ENCODE measurements at regions not wholly inside any gene's neighbourhood (a gene's known extent, or its start where the extent isn't known, plus 50 kb on each side); places are given as distances from the start of the nearest gene placed in this dataset.

DNA sequence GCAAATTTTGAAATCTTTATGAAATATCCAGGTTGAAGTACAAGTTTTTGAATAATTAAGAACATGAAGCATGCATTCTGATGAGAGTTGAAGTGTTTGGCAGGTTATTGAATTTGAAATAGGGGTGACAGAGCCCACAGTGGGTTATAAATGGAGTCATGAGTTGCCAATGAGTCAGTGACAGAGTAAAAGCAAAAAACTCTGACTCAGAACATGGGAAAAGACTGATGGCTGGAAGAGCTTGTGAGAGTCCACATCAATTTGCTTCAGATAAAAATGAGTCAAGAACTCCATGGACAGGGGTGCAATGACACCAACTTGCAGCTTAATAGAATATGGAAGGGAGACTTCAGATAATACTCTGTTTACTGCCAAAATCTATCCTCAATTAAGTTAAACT is 105.3 kb downstream of the SLC6A15 start:
- Mint-ChIP-seq H3K4me1 (ENCODE audit: low read depth) (no peaks in the 10 kb centered on the region), H3K27me3 (ENCODE audit: insufficient read depth) (peaks cover 7% of the 10 kb centered on the region), H3K4me3 (no peak overlapping the region), H3K9me3 (no peaks in the 10 kb centered on the region), H3K36me3 (ENCODE audit: low read depth) (no peaks in the 10 kb centered on the region), H3K27ac (no peak overlapping the region)
- intact Hi-C loops (cut with micrococcal nuclease) = no loop called here
- no peak for DNase-seq (ENCODE audit: low spot score)

DNA sequence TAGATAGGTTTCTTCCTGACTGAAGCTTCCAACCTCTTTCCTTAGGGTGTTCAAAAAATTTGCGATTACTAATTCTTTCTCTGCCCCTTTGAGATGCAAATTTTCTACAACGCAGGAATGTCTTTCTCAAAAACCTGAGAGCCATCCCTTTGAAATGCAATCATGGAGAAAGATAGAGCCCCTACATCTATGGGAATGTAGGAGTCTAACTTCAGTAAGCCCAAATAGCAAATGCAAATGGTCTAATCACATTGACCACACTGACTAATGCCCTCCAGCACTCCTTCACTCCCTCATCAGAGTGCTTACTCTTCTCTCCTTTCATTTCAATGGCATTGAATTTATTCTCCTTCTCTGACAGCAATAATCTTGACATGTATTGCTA is 107.1 kb downstream of the SLC6A15 start:
- Mint-ChIP-seq H3K36me3 (ENCODE audit: low read depth) (no peaks in the 10 kb centered on the region), H3K27ac (no peak overlapping the region), H3K4me1 (ENCODE audit: low read depth) (no peaks in the 10 kb centered on the region), H3K9me3 (no peaks in the 10 kb centered on the region), H3K4me3 (no peak overlapping the region), H3K27me3 (ENCODE audit: insufficient read depth) (peaks cover 7% of the 10 kb centered on the region)
- intact Hi-C loops (cut with micrococcal nuclease) = no loop called here
- no peak for DNase-seq (ENCODE audit: low spot score)

DNA sequence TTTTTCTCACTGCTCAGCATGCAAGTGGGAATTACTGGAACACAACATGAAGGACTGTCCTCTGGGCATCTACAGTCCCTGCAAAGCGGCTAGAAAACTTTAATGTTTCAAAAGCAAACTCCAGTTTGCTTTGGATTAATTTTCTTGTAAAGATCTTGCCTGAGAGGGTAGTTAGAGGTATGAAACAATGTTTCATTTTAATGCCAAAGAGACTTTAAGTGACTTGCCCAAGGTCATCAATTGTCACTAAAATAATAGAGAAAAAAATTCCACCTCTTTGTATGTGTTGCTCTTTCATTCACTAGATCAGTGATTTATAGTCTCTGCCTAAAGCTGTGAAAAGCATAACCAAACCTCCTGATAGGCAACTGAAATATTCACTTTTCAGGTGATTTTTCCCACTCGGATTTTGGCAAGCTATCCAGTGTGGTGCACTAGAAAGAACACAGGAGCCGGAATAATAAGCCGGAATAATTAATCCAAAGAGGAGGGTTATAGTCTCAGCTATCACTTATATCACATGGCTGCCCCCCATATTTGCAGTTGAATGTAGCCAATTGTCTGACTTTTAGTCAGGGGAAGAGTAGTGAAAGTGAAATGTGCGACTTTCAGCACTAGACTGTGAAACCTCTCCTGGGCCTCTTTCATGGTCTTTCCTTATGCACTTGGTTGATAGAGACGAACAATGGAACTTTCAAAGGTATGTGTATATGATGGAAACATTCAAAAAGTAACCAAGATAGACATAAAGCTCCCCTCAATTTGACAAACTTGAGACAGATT is 107.7 kb downstream of the SLC6A15 start:
- H3K9me3 Mint-ChIP-seq = no peaks in the 10 kb centered on the region
- intact Hi-C loops (cut with micrococcal nuclease) = no loop called here
- H3K4me1 Mint-ChIP-seq (ENCODE audit: low read depth) = no peaks in the 10 kb centered on the region
- H3K27me3 Mint-ChIP-seq (ENCODE audit: insufficient read depth) = peaks cover 7% of the 10 kb centered on the region
- no peak for DNase-seq (ENCODE audit: low spot score)
- no peak overlapping the region for H3K27ac Mint-ChIP-seq
- no peaks in the 10 kb centered on the region for H3K36me3 Mint-ChIP-seq (ENCODE audit: low read depth)
- no peak overlapping the region for H3K4me3 Mint-ChIP-seq

DNA sequence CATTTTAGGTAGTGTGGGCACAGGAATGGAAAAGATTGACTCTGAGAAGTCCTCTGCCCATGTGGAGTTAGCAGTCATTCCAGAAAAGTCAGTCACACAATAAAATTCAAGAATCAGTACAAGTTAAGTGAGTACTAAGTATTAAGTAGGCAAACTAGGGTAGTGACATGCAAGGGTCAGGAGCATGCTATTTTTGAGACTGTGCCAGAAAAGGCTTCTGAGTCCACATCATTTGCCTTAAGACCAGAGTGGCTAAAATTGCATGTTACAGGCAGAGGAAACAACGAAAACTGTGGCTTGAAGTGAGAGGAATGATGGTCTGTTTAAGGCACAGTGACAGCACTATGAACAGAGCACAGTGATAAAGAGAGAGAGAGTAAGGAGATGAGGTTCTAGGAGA is 108.9 kb downstream of the SLC6A15 start:
- Mint-ChIP-seq H3K27ac (no peak overlapping the region), H3K4me3 (no peak overlapping the region), H3K4me1 (ENCODE audit: low read depth) (no peaks in the 10 kb centered on the region), H3K36me3 (ENCODE audit: low read depth) (no peaks in the 10 kb centered on the region), H3K27me3 (ENCODE audit: insufficient read depth) (peaks cover 7% of the 10 kb centered on the region), H3K9me3 (no peaks in the 10 kb centered on the region)
- intact Hi-C loops (cut with micrococcal nuclease) = no loop called here
- DNase-seq (ENCODE audit: low spot score) = no peak

DNA sequence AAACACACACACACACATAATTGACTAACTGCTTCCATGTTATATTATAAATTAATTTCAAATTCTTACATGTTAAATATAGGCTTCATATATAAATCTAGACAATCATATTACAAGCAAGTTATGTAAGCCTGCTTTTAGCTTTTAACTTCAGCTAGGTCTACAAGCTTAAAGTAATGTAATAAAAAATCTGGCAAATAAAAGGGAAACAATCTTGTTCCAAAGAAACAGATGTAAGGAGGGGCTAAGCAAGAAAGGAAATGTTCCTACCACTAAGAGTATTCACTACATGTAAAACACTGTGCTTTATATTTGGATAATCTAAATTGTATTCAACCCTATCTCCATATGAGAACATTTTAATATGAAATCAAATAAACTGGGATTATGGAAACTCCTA is 110.4 kb downstream of the SLC6A15 start:
- Mint-ChIP-seq H3K36me3 (ENCODE audit: low read depth) (no peaks in the 10 kb centered on the region), H3K27ac (no peak overlapping the region), H3K4me1 (ENCODE audit: low read depth) (no peaks in the 10 kb centered on the region), H3K4me3 (no peak overlapping the region), H3K27me3 (ENCODE audit: insufficient read depth) (peaks cover 7% of the 10 kb centered on the region), H3K9me3 (no peaks in the 10 kb centered on the region)
- intact Hi-C loops (cut with micrococcal nuclease) = no loop called here
- DNase-seq (ENCODE audit: low spot score) = no peak

DNA sequence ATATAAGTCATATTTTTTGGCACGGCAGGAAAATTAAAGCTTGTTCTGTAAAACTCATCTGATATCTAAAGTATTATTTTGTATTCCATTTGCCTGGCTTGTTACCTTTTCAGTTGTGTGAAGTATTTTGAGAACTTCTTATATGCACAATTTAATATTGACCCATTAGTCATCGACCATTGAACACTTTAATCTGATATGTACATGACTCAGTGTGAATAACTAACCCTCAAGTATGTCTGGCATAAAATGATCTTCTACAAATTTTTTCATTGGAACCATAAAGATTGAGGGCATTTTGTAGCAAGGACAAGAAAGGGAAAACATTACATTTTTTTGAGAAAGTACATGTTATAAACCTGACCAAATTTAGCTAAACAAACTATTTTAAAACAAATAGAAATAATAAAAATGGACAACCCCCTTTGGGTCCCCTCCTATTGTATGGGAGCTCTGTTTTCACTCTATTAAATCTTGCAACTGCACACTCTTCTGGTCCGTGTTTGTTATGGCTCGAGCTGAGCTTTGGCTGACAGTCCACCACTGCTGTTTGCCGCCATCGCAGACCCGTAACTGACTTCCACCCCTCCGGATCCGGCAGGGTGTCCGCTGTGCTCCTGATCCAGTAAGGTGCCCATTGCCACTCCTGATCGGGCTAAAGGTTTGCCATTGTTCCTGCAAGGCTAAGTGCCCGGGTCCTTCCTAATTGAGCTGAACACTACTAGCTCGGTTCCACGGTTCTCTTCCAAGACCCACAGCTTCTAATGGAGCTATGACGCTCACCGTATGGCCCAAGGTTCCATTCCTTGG is 118.8 kb downstream of the SLC6A15 start:
- Mint-ChIP-seq H3K27ac (no peak overlapping the region), H3K4me1 (ENCODE audit: low read depth) (no peaks in the 10 kb centered on the region), H3K27me3 (ENCODE audit: insufficient read depth) (no peaks in the 10 kb centered on the region), H3K4me3 (no peak overlapping the region), H3K36me3 (ENCODE audit: low read depth) (no peaks in the 10 kb centered on the region), H3K9me3 (no peaks in the 10 kb centered on the region)
- intact Hi-C loops (cut with micrococcal nuclease) = no loop called here
- DNase-seq (ENCODE audit: low spot score) = no peak

DNA sequence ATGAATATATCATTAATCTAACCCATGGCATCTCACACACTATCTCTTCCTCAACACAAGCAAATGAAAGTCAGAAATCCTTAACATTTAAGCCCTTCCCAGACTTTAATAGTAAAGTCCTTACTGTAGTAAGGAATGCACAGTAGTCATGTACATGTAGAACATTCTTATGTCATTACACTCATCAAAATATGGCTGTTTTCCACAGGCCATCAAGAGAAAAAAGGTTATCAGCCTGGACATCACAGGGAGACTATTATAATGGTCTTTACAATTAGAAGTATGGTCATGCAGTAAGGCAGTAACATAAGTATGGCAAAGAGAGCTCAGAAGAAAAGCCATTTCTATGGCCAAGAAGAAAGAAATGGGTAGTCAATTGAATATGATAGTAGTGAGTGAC is 121.2 kb downstream of the SLC6A15 start:
- Mint-ChIP-seq H3K4me1 (ENCODE audit: low read depth) (no peaks in the 10 kb centered on the region), H3K27me3 (ENCODE audit: insufficient read depth) (no peaks in the 10 kb centered on the region), H3K27ac (no peak overlapping the region), H3K4me3 (no peak overlapping the region), H3K9me3 (no peaks in the 10 kb centered on the region), H3K36me3 (ENCODE audit: low read depth) (no peaks in the 10 kb centered on the region)
- intact Hi-C loops (cut with micrococcal nuclease) = no loop called here
- no peak for DNase-seq (ENCODE audit: low spot score)

DNA sequence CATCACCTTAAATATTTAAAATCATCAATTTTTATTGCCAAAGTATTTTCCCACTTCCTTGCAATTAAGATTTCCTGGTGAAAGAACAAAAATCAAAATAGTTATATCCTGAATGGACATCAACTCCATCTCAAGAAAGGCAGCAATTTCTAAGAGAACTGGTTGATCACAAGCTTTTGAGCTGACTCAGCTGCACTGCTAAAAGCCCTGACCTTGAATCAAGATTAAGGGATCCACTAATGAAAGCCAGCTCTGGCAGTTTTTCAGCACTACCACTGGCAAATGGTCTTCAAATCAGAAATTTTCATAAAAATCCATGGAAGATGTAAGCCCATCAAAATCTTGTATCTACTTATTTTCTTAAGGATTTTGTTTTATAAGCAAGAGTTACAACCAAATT is 123.4 kb downstream of the SLC6A15 start:
- H3K4me1 Mint-ChIP-seq (ENCODE audit: low read depth) = no peaks in the 10 kb centered on the region
- intact Hi-C loops (cut with micrococcal nuclease) = no loop called here
- H3K9me3 Mint-ChIP-seq = no peaks in the 10 kb centered on the region
- no peak overlapping the region for H3K27ac Mint-ChIP-seq
- H3K27me3 Mint-ChIP-seq (ENCODE audit: insufficient read depth) = no peaks in the 10 kb centered on the region
- DNase-seq (ENCODE audit: low spot score) = no peak
- no peak overlapping the region for H3K4me3 Mint-ChIP-seq
- H3K36me3 Mint-ChIP-seq (ENCODE audit: low read depth) = no peaks in the 10 kb centered on the region

DNA sequence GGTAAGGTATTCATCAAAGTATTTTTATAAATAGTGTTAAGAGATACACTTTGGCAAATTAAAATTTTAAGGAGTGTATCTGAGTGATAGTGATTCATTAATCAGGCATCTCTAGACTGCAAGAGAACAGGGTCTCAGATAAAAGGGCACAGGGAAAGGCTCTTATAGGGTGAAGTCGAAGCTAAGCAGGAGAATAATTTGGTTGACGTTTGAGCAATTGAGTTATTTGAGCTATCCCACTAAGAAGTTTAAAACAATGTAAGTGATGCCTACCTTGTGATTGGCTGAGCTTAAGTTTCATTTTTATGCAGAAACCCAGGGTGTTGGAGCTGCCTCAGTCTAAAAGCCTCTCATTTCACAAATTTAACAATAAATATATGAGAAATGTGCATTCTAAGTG is 125.3 kb downstream of the SLC6A15 start:
- H3K4me3 Mint-ChIP-seq = no peak overlapping the region
- H3K9me3 Mint-ChIP-seq = no peaks in the 10 kb centered on the region
- H3K4me1 Mint-ChIP-seq (ENCODE audit: low read depth) = no peaks in the 10 kb centered on the region
- no peak for DNase-seq (ENCODE audit: low spot score)
- H3K27me3 Mint-ChIP-seq (ENCODE audit: insufficient read depth) = no peaks in the 10 kb centered on the region
- H3K27ac Mint-ChIP-seq = no peak overlapping the region
- H3K36me3 Mint-ChIP-seq (ENCODE audit: low read depth) = no peaks in the 10 kb centered on the region
- intact Hi-C loops (cut with micrococcal nuclease) = no loop called here

DNA sequence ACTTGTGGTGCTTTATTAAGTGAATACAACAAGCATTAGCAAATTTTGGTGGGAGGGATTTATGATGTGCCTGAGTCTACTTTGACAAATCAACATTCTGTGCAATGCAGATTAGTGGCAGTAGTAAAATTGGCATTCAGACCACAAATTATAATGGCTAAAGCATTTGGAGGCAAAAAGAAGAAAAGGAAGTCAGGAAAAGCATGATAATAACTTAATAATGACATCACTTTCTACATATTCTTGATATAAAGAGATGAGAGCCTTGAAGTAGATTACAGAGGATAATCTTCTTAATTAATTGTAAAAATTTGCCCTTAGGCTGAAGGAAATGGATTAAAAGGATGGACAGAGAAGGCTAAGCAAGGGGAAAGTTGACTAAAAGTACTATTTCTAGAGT is 126.0 kb downstream of the SLC6A15 start:
- DNase-seq (ENCODE audit: low spot score) = no peak
- no peaks in the 10 kb centered on the region for H3K4me1 Mint-ChIP-seq (ENCODE audit: low read depth)

DNA sequence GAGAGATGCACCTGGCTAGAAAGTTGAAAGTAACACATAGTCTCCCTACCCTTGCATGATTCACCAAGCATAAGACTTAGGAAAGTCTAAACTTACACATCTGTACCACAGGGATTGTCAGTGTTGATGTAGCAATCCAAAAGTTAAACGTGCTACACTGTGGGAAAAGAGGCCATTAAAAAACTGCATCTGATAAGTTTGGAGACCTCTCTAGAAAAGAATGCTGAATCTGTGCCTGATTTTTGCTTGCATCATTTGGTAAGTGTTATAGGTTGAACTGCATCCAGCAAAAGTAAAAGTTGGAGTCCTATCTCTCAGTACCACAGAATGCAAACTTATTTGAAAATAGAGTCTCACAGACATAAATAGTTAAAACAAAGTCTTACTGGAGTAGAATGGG is 126.6 kb downstream of the SLC6A15 start:
- Mint-ChIP-seq H3K27ac (no peak overlapping the region), H3K9me3 (no peaks in the 10 kb centered on the region), H3K4me1 (ENCODE audit: low read depth) (no peaks in the 10 kb centered on the region), H3K4me3 (no peak overlapping the region), H3K36me3 (ENCODE audit: low read depth) (no peaks in the 10 kb centered on the region), H3K27me3 (ENCODE audit: insufficient read depth) (no peaks in the 10 kb centered on the region)
- DNase-seq (ENCODE audit: low spot score) = no peak
- intact Hi-C loops (cut with micrococcal nuclease) = no loop called here

More for the DNA sequence above, 126.0 kb downstream of the SLC6A15 start:
- Mint-ChIP-seq H3K36me3 (ENCODE audit: low read depth) (no peaks in the 10 kb centered on the region), H3K27ac (no peak overlapping the region), H3K27me3 (ENCODE audit: insufficient read depth) (no peaks in the 10 kb centered on the region), H3K4me3 (no peak overlapping the region), H3K9me3 (no peaks in the 10 kb centered on the region)
- intact Hi-C loops (cut with micrococcal nuclease) = no loop called here

DNA sequence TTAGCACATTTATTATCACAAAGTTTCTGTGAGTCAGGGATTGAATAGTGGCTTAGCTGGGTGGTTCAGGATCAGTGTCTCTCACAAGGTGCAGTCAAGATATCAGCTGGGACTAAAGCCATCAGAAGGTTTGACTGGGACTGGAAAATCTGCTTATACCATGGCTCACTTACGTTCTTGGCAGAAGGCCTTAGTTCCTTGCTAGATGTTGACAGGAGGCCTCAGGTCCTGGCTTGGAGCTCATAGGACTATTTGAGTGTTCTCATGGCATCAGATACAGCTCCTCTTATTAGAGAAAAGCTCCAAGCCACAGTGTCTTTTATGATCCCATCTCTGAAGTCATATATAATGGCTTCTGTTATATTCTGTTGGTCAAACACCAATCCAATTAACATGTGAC is 127.3 kb downstream of the SLC6A15 start:
- Mint-ChIP-seq H3K36me3 (ENCODE audit: low read depth) (no peaks in the 10 kb centered on the region), H3K27ac (no peak overlapping the region), H3K27me3 (ENCODE audit: insufficient read depth) (no peaks in the 10 kb centered on the region), H3K9me3 (no peaks in the 10 kb centered on the region), H3K4me3 (no peak overlapping the region), H3K4me1 (ENCODE audit: low read depth) (no peaks in the 10 kb centered on the region)
- intact Hi-C loops (cut with micrococcal nuclease) = no loop called here
- no peak for DNase-seq (ENCODE audit: low spot score)

DNA sequence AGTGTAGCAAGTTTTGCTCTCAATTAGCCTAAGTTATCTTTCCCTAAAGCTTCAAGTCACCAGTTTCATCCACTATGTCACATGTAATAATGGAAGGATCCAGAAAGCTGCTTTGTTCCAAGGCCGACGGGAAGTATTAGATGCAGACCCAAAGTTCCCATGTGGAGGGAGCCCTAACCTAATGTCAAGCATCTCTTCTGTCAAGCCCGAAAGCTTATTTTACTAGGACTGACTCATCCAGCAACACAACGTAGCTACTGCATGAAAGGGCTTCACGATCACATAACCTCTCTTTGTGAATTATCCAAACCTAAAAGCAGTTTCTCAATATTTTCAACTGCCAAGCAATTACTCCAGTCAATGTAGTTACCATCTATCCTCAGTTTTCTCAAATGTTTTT is 133.4 kb downstream of the SLC6A15 start:
- Mint-ChIP-seq H3K36me3 (ENCODE audit: low read depth) (no peaks in the 10 kb centered on the region), H3K27ac (no peak overlapping the region), H3K27me3 (ENCODE audit: insufficient read depth) (no peaks in the 10 kb centered on the region), H3K4me3 (no peak overlapping the region), H3K9me3 (no peaks in the 10 kb centered on the region), H3K4me1 (ENCODE audit: low read depth) (no peaks in the 10 kb centered on the region)
- intact Hi-C loops (cut with micrococcal nuclease) = no loop called here
- no peak for DNase-seq (ENCODE audit: low spot score)

All from activated T-helper 1 cell treated with anti-CD3 and anti-CD28 coated beads, Interleukin-12 subunit alpha, Interleukin-12 subunit beta, Interleukin-2, Interleukin-4 antibody, amounts not matched to agents 30 ng/mL and 10 ng/mL and 1 ng/mL, durations not matched to agents 14 hours and 24 hours and 36 hours (primary cell).